Occipital lobe (tissue), 1 donor: ENCODE measurements at regions not wholly inside any gene's neighbourhood (a gene's known extent, or its start where the extent isn't known, plus 50 kb on each side); places are given as distances from the start of the nearest gene placed in this dataset.

ENCODE experiments used
- DNase-seq: peaks from one replicate; lab custom pipeline; 2025; lab: John Stamatoyannopoulos, UW

- DNase-seq = no peak
Observed at GRCh38 chr2:5215989-5216607, 476.1 kb upstream of the SOX11 start.

DNA sequence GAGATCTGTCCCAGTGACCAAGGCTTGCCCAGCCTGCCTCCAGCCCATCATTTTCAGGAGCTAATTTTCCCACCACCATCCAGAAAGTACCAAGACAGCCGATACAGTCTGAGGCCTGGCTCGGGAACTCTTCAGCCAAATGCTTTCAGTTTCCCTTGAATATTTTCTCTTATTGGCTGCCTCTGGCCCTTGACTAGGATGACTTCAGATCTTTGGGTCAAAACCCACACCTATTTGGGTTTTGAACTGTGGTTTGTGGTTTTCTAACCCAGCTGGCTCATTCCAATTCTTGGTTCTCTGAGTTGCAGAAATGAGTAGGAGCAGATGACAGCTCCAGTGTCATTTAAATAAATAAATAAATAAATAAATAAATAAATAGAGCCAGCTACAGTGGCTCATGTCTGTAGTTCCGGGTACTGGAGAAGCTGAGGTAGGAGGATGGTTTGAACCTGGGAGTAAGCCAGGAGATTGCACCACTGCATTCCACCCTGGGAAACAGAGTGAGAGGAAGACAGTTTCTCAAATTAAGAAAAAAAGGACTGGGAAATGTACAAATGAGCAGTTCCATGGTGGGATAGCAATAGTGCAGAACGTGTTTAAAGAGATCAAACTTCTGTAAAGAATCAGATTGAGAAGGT, 465.0 kb upstream of the SOX11 start:
- DNase-seq = no peak

- DNase-seq = no peak
Observed at GRCh38 chr2:5229574-5229973, 462.6 kb upstream of the SOX11 start.

- no peak for DNase-seq
Observed at GRCh38 chr2:5230444-5230843, 461.7 kb upstream of the SOX11 start.

DNA sequence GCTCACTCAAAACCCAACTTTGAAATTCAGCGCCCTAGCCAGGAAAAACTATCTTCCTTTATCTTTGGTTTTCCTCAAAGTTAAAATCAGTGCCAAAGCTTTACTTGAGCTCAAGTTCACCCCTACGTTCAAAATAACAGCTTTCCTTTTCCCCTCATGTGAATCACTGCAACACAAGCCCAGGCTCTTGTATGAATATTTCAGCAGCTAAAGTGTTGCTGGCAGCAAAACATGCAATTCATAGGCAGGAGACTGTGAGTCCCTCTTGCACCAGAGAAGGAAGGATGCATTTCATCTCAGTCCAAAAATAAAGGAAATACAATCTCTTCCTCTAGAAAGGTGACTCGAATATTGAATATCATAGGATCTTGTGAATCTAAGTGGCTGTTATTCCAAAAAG, 461.3 kb upstream of the SOX11 start:
- DNase-seq = no peak

DNA sequence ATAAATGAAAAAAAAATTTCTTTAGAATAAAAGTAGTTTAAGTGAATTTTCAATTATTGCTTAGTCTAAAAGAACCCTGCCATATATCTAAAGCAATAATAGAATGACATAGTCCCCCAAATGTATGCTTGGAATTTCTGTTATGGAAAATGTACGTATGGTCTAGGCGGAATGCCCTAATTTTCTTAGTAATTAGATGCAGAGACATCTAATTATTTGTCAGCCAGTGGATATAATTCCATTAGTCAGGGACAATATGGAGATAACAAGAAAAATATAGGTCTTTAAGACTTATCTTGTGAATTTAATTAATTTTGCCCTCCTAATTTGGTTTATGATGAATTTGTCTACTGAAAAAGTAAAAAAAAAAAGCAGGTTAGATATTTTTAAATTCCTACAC, 460.9 kb upstream of the SOX11 start:
- no peak for DNase-seq

GRCh38 chr2:5234563-5234962, 457.6 kb upstream of the SOX11 start:
- no peak for DNase-seq

DNA sequence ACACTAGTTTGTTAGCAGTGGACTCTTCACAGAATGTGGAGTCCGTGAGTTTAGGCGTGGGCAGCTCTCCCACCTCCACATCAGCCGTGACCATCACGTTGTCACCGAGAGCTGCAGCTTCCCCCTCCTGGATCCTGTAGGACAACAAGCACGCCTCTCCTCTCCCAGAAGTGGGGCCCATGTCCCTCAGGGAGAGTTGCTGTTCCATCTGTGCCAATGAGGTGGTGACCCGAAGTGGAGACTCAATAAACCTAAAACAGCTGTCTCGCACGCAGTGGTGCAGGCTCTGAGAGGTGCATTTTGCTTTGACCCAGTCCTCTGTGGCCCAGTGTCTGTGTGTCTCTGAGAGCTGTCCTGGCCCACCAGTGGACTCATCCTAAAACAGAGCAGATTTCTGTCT, 456.5 kb upstream of the SOX11 start:
- DNase-seq = peak; percentile 20

DNA sequence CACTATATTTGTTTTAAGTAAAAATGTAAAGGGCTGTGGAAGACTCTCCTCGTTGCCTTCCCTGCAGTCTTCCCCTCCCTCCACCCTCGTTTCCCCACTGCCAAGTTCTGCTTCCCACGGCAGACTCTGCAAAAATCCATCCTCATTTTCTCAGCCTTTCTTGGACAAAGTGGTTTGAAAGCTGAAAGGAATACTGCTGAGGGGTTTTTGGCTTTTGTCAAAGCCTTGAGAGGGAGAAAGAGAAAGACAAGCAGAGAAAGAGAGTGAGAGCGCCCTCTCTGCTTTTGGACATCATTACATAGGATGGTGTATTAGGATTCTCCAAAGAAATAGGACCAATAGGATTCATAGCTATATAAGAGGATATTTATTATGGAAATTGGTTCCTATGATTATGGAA, 455.9 kb upstream of the SOX11 start:
- DNase-seq = no peak

GRCh38 chr2:5242751-5243150, 449.4 kb upstream of the SOX11 start:
- DNase-seq = no peak

- no peak for DNase-seq
Observed at GRCh38 chr2:5250482-5250881, 441.7 kb upstream of the SOX11 start.

DNA sequence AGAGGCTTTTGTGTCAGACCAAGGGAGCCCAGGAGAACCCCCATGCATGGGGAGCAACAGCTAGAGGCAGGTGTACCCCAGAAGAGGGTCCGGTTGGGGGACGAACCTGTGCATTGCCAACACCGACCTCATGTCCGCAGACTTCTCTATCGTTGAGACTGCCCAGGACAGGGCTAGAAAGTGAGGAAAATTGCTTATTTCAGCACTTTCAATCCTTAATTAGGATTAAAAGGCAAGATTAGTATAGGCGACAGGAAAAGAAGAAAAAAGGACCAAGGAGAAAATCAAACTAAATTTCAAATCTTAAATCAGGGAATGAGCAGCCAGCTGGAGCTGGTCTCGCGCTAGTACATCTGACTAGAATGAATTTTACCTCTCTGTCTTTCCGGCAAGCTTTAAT, 438.9 kb upstream of the SOX11 start:
- DNase-seq = no peak

- DNase-seq = no peak
Observed at GRCh38 chr2:5254791-5255332, 437.3 kb upstream of the SOX11 start.

DNA sequence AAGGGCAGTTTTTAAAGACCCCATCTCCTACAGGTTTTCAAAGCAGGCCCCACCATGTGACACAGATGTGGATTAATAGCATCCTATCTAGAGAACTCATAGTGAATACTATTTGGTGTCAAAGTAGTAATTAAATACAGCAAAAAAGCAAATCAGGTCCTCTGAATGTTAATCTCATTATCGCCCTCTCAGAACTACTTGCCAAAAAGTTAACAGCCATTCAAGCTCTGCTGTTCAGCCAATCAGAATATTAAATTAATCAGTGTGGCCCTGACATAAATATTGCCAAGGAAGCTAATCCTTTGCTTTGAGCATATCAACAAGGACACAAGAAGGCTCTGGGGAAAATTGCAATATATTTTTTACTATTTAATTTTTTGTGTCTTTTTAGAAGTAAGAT, 428.9 kb upstream of the SOX11 start:
- DNase-seq = no peak

GRCh38 chr2:5264361-5264760, 427.8 kb upstream of the SOX11 start:
- no peak for DNase-seq

DNA sequence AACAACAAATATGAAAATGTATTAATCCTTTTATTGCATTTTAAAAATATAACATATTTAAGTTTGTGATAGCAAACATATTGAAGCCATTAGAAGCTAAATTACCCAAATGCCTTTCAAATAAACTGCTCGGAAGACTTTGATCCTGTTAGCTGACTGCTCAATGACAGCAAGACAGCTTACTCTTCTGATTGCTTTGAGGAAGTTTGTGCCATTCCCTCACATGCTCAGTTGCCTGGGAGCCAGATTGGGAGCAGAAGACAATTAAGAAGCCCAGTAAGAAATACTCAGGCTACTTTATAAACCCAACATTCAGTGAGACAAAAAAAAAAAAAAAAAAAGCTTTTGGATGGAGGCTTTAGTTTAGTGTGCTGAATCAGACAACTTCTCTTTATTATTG, 407.1 kb upstream of the SOX11 start:
- DNase-seq = no peak

DNA sequence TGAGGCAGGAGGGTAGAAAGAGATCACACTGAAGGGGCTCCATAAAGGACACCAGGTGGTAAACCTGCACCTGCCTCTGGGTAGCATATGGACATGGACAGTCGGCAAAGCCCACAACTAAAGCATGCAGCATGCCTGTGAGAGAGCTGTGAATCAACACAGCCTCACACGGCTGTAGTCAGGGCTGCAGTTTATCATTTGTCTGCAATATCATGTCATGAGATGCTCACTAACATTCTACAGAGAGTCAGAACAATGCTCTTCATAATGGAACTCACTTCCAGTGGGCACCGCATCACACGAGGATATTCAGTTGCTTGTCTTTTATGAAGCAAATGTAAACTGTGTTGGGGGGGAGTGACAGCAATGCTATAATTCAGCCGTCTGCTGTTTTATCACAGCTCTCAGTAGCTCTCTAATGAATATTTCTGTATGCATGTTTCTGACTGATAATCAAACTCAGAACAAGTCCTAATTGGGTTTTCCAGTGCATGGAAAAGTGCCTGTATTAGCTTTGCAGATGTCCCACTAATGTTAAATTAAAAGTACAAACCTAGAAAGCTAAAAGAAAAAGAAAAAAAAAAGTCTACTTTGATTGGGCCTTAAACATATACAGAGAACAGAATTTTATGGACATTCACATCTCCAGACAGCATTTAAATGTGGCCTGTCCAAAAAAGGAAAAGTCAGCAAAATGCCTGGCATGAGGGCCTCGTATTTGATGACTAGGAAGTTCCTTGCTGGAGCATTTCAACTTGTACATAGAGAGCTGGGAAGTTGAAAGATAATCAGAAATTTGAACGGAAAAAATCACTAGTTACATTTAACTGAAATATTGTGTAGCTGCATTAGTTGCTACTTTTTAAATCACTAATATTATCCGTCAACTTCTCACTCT, 406.1 kb upstream of the SOX11 start:
- DNase-seq = no peak

DNA sequence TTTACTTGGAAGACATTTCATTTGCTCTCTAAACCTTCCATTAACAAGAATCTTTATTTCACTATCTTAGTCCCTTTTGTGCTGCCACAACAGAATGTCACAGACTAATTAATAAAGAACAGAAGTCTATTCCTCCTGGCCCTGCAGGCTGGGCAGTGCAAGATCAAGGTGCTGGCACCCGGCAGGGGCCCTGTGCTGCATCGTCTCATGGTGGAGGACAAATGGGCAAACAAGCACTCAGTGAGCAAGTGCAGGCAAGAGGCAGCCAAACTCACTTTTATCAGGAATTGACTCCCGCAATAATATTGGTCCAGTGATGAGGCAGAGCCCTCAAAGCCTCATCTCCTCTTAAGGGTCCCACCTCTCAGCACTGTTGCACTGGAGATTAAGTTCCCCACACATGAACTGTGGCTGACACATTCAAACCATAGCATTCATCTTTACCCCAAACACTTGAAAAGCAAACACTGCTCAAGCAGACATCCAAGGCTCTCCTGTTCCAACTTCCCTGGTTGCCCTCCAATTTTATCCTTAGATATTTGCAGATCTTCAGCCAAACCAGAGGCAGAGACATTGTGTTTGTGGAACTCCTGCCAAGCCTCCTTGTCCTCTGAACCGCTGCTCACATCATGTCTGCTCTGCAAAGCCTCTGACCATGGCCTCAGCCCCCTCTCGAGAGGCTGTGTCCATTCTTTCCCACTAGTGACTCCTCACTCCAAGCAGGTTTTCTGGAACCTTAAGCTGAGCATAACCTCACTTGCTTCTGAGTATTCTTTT, 404.4 kb upstream of the SOX11 start:
- no peak for DNase-seq

- DNase-seq = no peak
Observed at GRCh38 chr2:5290900-5291546, 401.2 kb upstream of the SOX11 start.

- no peak for DNase-seq
Observed at GRCh38 chr2:5304640-5305039, 387.5 kb upstream of the SOX11 start.

GRCh38 chr2:5315041-5315440, 377.1 kb upstream of the SOX11 start:
- no peak for DNase-seq
